Glomerular visceral epithelial cell (primary cell): ENCODE measurements at regions not wholly inside any gene's neighbourhood (a gene's known extent, or its start where the extent isn't known, plus 50 kb on each side); places are given as distances from the start of the nearest gene placed in this dataset.
"Not testable (repeated sequence)": the region's sequence is repeated elsewhere in the genome, so short reads cannot be mapped to it uniquely, and the experiment has no call there.

Experiments
- DNase-seq: peaks from one replicate; pipeline ENCODE4 v3.0.0-alpha.2; 2016; ENCODE audit errors: extremely low spot score

GRCh38 chr5:109989994-109990722 lies 300.4 kb downstream of the MAN2A1 start:
- DNase-seq: no peak

DNA sequence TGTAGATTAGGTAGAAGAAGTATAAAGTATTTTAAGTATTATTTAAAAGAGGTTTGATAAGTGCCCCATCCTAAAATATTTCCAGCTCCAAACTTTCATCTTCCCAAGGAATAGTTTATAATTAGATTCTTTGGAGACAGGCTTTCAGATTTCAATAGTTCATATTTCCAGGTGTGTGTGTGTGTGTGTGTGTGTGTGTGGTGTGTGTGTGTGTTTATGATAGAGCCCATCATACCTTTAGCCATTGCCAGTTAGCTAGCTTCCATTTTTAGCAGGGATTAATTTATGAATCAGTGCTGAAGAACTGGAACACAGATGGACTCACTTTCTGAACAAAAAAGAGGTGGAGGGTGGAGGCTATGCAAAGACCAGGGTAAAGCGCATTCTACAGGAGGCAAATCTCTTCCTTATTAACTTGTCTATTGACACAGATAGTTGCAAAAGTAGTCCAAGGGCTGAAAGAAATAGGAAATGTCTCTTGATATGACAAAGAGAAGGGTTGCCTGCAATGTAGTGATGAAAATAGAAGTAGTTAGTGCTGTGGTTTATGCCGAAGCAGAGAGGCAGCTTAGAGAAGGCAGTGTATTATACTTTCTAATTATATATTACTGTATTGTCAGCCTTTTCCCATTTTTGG lies 301.1 kb downstream of the MAN2A1 start:
- no peak for DNase-seq

DNA sequence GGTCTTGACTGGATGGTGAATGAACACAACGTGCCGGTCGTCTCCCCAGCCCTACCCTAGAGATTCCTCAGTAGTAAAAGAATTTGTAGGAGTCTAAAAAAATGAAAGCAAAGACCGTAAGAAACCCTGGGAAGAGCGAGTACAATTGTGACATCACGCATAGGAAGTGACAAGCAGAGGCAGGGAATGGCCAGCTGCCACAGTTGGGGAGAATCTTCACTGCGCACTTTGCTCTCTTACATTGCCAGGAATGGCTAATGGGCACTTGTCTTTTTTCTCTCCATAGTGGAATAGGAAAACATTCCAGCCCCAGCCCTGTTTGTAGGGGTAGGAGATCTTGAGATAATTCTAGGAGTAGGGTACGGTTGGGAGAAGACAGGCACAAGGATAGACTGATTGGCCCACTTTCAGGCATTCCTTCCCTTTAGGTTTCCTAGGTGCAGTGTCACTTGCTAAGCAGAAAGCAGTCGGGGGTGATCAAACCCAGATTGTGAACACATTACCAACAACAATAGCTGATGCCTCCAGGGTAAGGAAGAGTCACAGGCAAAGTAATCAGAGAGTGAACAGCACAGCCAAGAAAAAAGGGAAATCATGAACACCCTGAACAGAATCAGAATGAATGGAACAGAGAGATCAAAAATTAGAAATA lies 302.7 kb downstream of the MAN2A1 start:
- DNase-seq: no peak

DNA sequence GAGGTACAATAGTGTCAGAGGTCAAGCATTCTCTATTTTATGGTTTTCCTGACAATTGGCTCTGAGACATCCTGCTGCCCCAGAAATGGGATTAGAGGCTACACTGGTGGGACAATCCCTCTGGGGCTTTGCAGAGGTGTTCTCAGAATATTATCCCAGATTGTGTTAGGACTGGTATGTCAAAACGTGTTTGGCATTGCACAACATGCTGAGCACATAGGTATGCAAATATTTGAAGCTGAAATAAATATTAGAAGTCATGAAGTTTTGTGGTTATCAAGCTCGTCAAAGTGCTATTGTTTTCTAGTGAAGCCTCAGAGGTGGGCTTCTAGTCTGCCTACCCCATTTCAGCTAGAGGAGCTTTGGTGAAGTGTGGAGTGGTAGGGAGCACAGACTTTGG lies 304.4 kb downstream of the MAN2A1 start:
- DNase-seq: no peak

- no peak for DNase-seq
Observed at GRCh38 chr5:109996246-109996645, 306.5 kb downstream of the MAN2A1 start.

DNA sequence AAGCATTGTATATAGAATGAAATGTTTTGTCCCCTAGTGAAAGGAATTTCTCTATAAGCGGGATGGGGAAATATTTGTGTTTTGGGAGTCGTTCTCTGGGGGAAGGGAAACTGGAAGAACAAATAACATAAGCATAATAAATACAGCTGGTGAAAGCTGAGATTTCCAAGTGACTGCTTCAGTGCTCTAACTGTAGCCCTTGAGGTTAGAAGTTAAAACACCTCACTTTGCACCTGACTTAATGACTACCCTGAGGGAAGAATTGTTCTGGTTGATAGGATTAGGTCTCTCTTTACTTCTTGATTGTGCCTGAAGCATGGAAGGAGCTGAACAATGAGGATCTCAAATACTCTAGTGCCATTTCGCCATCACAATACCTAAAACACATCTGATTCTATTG lies 307.4 kb downstream of the MAN2A1 start:
- peak; percentile 35 for DNase-seq

DNA sequence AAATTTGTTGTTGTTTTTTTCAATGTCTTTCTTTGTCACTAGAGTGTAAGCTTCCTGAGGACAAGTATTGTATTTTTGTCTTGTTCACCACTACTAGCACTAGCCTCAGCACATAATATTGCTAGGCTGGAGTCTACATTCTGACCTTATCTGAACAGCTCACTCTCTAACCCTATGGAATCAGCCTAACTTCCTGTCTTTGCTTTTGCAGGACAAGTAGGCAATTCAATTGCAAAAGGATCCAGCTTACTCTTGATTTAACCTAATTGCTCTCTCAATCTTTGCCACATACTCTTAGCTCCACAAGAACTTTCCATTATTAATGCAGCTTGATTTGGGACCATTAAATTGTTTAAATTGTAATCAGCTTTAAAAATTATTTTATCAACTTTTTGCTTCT lies 308.5 kb downstream of the MAN2A1 start:
- DNase-seq: no peak

DNA sequence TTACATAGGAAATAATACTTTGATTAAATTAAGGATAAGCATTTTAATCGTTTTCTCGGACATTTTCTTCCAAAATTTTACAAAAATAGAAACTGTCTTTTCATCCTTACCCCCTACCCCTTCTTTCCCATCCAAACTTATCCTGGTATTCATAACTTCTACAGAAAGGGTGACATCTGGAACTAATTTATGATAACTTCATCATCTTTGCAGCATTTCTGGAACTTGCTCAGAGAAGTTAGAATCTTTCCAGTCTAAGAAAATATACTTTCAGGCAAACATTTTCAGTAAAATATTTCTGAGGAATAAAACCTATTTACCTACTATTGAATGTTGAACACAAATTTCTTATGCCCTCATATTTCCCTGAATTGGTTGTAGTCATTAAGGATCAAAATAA lies 309.0 kb downstream of the MAN2A1 start:
- no peak for DNase-seq

- DNase-seq: no peak
Observed at GRCh38 chr5:110001648-110002047, 311.9 kb downstream of the MAN2A1 start.

DNA sequence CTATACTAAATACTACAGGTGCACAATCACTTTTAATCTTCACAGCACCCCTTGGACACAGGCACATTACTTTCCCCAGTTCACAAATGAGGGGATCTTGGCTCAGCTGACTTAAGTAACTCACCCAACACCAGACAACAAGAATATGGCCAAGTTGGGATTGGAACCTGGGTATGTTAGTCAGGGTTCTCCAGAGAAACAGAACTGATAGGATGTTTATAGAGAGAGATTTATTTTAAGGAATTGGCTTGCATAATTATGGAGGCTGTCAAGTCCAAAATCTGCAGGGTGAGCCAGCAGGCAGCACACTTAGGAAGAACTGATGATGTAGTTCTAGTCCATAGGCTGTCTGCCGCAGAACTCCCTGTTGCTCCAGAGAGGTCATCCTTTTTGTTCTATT lies 312.9 kb downstream of the MAN2A1 start:
- no peak for DNase-seq

GRCh38 chr5:110005907-110006562 lies 316.3 kb downstream of the MAN2A1 start:
- not testable (repeated sequence) for DNase-seq

- DNase-seq: no peak
Observed at GRCh38 chr5:110007101-110007500, 317.4 kb downstream of the MAN2A1 start.

DNA sequence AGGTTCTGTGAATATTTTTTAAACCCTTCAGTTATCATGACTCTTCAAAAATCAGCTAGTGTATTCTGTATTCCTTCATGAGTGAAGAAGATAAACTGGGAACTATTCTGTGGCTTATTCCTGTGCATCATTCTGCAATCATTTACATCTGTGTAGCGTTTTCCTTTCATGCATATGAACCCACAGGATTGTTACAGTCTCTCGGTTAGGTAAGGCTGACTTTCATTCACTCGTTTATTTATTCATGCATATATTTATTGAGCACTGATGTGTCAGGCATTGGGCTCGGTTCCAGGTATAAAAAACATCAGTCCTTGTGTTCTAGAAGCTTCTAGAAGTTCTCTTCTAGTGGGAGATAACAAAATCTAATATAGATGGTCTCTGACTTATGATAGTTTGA lies 318.4 kb downstream of the MAN2A1 start:
- DNase-seq: peak; percentile 61

DNA sequence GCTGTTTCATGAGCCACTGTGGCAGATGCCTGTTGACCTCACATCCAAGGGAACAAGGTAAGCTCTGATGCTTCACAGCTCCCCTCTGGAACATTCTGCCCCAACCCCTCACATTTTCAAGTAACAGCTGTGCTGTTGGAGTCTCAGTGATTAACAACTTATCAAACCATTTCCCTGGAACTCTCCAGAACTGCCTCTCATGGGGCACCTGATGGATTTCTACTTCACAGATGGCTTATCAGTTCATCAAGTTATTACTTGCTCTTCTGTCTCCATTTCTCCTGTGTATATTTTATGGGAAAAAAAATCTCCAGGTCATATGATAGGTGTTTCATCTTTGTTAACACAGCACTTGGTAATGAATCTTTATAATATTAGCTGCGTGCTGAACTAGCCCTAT lies 322.4 kb downstream of the MAN2A1 start:
- no peak for DNase-seq

DNA sequence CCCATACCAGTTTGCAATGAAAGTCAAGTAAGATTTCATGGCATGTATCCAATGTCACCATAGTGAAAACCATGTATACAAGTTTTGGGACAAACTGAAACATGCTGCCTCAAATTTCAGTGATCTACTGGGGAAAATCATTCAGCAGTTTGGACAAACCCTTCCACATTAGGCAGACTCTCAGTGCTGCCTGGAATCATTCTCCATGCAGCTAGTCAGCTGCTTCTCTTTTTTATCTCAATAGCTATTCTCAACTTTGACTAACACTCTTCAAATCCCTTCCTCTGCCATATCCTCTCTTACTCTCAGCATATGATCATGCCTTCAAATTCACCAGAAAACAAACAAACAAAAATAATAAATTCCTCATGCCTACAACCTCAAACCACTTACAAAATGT lies 323.3 kb downstream of the MAN2A1 start:
- DNase-seq: no peak

DNA sequence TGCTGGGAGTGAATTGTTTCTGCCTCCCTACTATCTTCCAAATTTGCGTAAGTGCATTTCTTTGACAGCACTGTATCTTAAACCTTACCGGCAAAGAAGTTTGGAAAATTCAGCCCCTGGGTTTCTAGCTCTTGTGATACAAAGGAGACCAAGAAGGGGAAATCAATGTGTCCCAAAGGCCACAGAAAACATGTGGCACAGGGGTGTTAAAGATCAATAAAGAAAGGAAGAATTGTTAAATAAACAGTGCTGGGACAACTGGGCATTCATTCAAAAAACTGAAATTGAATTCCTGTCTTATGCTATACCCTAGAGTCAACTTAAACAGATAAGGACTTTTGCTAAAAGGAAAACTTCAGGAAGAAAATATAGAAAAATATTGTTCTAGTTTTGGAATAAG lies 328.1 kb downstream of the MAN2A1 start:
- no peak for DNase-seq

DNA sequence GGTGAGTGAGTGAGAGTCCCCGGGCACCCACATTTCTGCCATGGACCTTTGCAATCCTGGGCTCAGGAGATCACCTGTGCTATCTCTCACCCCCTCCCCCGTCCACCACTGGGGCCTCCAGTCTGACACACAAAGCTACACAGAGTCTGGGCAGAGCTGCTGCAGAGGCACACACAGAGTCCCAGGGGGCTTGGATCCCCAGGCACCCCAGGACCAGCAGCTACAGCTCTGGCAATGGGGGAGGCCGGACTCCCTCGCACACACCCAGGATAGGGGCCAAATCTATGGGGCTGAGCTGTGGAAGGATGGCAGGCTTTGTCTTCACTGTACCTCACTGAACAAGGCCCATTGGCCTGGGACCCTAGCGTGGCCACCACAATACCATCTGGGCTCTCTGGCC lies 328.8 kb downstream of the MAN2A1 start:
- DNase-seq: no peak

GRCh38 chr5:110019119-110019518 lies 329.4 kb downstream of the MAN2A1 start:
- no peak for DNase-seq

GRCh38 chr5:110019780-110020179 lies 330.1 kb downstream of the MAN2A1 start:
- DNase-seq: no peak

DNA sequence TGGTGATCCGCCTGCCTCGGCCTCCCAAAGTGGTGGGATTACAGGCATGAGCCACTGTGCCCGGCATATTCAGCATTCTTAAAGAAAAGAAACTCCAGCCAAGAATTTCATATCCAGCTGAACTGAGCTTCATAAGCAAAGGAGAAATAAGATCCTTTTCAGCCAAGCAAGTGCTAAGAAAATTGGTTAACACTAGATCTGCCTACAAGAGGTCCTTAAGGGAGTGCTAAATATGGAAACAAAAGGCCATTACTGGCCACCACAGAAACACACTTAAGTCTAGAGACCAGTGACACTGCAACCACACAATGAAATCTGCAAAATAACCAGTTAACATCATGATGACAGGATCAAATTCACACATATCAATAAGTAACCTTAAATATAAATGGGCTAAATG lies 331.5 kb downstream of the MAN2A1 start:
- no peak for DNase-seq

DNA sequence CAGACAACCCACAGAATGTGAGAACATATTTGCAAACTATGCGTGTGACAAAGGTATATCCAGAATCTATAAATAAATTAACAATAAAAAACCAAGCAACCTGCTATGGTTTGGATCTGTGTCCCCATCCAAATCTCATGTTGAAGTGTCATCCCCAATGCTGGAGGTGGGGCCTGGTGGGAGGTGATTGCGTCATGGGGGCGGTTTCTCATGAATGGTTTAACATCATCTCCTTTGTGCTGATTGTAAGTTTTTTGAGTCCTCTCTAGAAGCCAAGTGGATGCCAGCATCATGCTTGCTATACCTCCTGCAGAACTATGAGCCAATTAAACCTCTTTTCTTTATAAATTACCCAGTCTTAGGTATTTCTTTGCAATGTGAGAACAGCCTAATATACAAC lies 335.4 kb downstream of the MAN2A1 start:
- no peak for DNase-seq

GRCh38 chr5:110027527-110028322 lies 338.0 kb downstream of the MAN2A1 start:
- DNase-seq: no peak
